ENCODE measurements at regions not wholly inside any gene's neighbourhood (a gene's known extent, or its start where the extent isn't known, plus 50 kb on each side); places are given as distances from the start of the nearest gene placed in this dataset.

GRCh38 chr10:121303287-121303890 is 294.9 kb downstream of the FGFR2 start:
- Histone ChIP-seq H2AFZ (ENCODE audit: low read depth, low read length, severe bottlenecking) (no peak overlapping the region), H4K20me1 (ENCODE audit: low read depth, low read length) (no peaks in the 10 kb centered on the region), H3K9me3 (ENCODE audit: insufficient read depth, low read length) (no peaks in the 10 kb centered on the region), H3F3A (ENCODE audit: insufficient read depth) (no peaks in the 10 kb centered on the region), H3K27ac (ENCODE audit: low read depth, low read length) (no peak overlapping the region), H3K27me3 (ENCODE audit: low read length) (no peaks in the 10 kb centered on the region), H3K79me2 (ENCODE audit: insufficient read depth, low read length) (no peaks in the 10 kb centered on the region), H3K9ac (ENCODE audit: low read length) (no peak overlapping the region), H3K4me3 (ENCODE audit: insufficient read depth, low read length, poor library complexity, severe bottlenecking) (no peak overlapping the region), H3K4me2 (ENCODE audit: low read depth, low read length, poor library complexity, severe bottlenecking) (no peak overlapping the region), H3K9me2 (replicated peaks; ENCODE audit: insufficient read depth, low read length) (no peaks in the 10 kb centered on the region), H3K36me3 (ENCODE audit: low read length) (no peaks in the 10 kb centered on the region)
- TF ChIP-seq CTCF (IDR thresholded peaks at IDR 0.05; ENCODE audit: insufficient read depth, low read length, poor library complexity, severe bottlenecking) (no peak), EZH2phosphoT487 (conservative IDR thresholded peaks at IDR 0.05; ENCODE audit: low read length) (no peak)

- Histone ChIP-seq H3K27me3 (ENCODE audit: low read length) (no peaks in the 10 kb centered on the region), H4K20me1 (ENCODE audit: low read depth, low read length) (no peaks in the 10 kb centered on the region), H3K4me3 (ENCODE audit: insufficient read depth, low read length, poor library complexity, severe bottlenecking) (no peak overlapping the region), H3K9me2 (replicated peaks; ENCODE audit: insufficient read depth, low read length) (no peaks in the 10 kb centered on the region), H3F3A (ENCODE audit: insufficient read depth) (no peaks in the 10 kb centered on the region), H2AFZ (ENCODE audit: low read depth, low read length, severe bottlenecking) (no peak overlapping the region), H3K9me3 (ENCODE audit: insufficient read depth, low read length) (no peaks in the 10 kb centered on the region), H3K9ac (ENCODE audit: low read length) (no peak overlapping the region), H3K27ac (ENCODE audit: low read depth, low read length) (no peak overlapping the region), H3K36me3 (ENCODE audit: low read length) (no peaks in the 10 kb centered on the region), H3K4me2 (ENCODE audit: low read depth, low read length, poor library complexity, severe bottlenecking) (no peak overlapping the region), H3K79me2 (ENCODE audit: insufficient read depth, low read length) (no peaks in the 10 kb centered on the region)
- TF ChIP-seq CTCF (IDR thresholded peaks at IDR 0.05; ENCODE audit: insufficient read depth, low read length, poor library complexity, severe bottlenecking) (no peak), EZH2phosphoT487 (conservative IDR thresholded peaks at IDR 0.05; ENCODE audit: low read length) (no peak)
Measured at GRCh38 chr10:121305066-121305465, 293.2 kb downstream of the FGFR2 start.

GRCh38 chr10:121306159-121306673 is 292.0 kb downstream of the FGFR2 start:
- no peak overlapping the region for H3K4me3 ChIP-seq (ENCODE audit: insufficient read depth, low read length, poor library complexity, severe bottlenecking)
- H3K4me2 ChIP-seq (ENCODE audit: low read depth, low read length, poor library complexity, severe bottlenecking) = no peak overlapping the region
- no peaks in the 10 kb centered on the region for H3F3A ChIP-seq (ENCODE audit: insufficient read depth)
- H3K9ac ChIP-seq (ENCODE audit: low read length) = no peak overlapping the region
- H4K20me1 ChIP-seq (ENCODE audit: low read depth, low read length) = no peaks in the 10 kb centered on the region
- no peaks in the 10 kb centered on the region for H3K27me3 ChIP-seq (ENCODE audit: low read length)
- no peak overlapping the region for H3K27ac ChIP-seq (ENCODE audit: low read depth, low read length)
- H2AFZ ChIP-seq (ENCODE audit: low read depth, low read length, severe bottlenecking) = no peak overlapping the region
- no peaks in the 10 kb centered on the region for H3K79me2 ChIP-seq (ENCODE audit: insufficient read depth, low read length)
- H3K9me3 ChIP-seq (ENCODE audit: insufficient read depth, low read length) = no peaks in the 10 kb centered on the region
- TF ChIP-seq CTCF (IDR thresholded peaks at IDR 0.05; ENCODE audit: insufficient read depth, low read length, poor library complexity, severe bottlenecking) = no peak
- no peak for TF ChIP-seq EZH2phosphoT487 (conservative IDR thresholded peaks at IDR 0.05; ENCODE audit: low read length)
- H3K36me3 ChIP-seq (ENCODE audit: low read length) = no peaks in the 10 kb centered on the region
- no peaks in the 10 kb centered on the region for H3K9me2 ChIP-seq (replicated peaks; ENCODE audit: insufficient read depth, low read length)
